ENCODE measurements at regions not wholly inside any gene's neighbourhood (a gene's known extent, or its start where the extent isn't known, plus 50 kb on each side); places are given as distances from the start of the nearest gene placed in this dataset.

DNA sequence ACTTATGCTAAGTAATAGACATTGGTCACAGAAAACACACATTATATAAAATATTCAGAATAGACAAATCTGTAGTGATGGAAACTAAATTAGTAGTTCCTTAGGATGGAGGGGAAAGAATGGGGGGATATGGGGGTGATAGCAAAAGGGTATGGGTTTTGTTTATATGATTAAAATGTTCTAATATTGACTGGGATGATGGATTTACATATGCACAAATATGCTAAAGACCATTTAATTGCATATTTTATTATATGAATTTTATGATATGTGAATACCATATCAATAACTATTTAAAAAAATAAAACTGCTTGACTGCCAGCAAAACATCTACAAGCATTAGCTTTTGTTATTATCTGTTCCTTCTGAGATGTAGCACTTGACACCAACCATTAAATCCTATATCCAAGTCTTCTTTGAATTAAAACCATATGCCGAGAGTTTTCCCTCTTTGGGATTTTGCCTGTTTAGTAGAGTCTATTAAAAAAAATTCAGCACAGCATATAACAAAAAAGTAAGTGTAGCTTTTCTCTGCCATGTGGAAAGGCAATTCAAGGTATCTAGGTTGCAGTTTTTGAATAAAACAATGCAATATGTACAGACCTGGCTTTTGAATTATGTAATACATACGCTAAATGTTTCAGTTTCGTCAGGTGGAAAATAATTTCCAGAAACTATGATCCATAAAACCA is 2584.1 kb upstream of the PCDH20 start (continued):
- no peak for TF ChIP-seq ZBTB33 (IDR thresholded peaks at IDR 0.05; ENCODE audit: extremely low read depth, insufficient replicate concordance, low read length)

GRCh38 chr13:63983366-63983765 is 2567.7 kb upstream of the PCDH20 start:
- intact Hi-C loops (cut with micrococcal nuclease) = no loop called here
- no peak overlapping the region for H3K9ac ChIP-seq (ENCODE audit: low read length)
- no peak overlapping the region for H2AFZ ChIP-seq (ENCODE audit: low read depth, low read length, poor library complexity, severe bottlenecking)
- no peaks in the 10 kb centered on the region for H3K27me3 ChIP-seq (ENCODE audit: insufficient read depth, low read length)
- TF ChIP-seq SRF (IDR thresholded peaks at IDR 0.05; ENCODE audit: low read depth) (no peak), ZFX (IDR thresholded peaks at IDR 0.05) (no peak), ELF1 (IDR thresholded peaks at IDR 0.05; ENCODE audit: borderline replicate concordance, low read depth) (no peak), FOSL1 (IDR thresholded peaks at IDR 0.05; ENCODE audit: low read depth) (no peak), SIN3A (IDR thresholded peaks at IDR 0.05; ENCODE audit: low read depth) (no peak), CBX3 (IDR thresholded peaks at IDR 0.05; ENCODE audit: low read depth) (no peak), POLR2AphosphoS5 (IDR thresholded peaks at IDR 0.05; ENCODE audit: low read depth, low read length) (no peak), CEBPB (IDR thresholded peaks at IDR 0.05; ENCODE audit: low read depth) (no peak), ATF3 (IDR thresholded peaks at IDR 0.05) (no peak), ZNF274 (IDR thresholded peaks at IDR 0.05; ENCODE audit: low read depth, low read length) (no peak)
- TF ChIP-seq, protein P1, sequence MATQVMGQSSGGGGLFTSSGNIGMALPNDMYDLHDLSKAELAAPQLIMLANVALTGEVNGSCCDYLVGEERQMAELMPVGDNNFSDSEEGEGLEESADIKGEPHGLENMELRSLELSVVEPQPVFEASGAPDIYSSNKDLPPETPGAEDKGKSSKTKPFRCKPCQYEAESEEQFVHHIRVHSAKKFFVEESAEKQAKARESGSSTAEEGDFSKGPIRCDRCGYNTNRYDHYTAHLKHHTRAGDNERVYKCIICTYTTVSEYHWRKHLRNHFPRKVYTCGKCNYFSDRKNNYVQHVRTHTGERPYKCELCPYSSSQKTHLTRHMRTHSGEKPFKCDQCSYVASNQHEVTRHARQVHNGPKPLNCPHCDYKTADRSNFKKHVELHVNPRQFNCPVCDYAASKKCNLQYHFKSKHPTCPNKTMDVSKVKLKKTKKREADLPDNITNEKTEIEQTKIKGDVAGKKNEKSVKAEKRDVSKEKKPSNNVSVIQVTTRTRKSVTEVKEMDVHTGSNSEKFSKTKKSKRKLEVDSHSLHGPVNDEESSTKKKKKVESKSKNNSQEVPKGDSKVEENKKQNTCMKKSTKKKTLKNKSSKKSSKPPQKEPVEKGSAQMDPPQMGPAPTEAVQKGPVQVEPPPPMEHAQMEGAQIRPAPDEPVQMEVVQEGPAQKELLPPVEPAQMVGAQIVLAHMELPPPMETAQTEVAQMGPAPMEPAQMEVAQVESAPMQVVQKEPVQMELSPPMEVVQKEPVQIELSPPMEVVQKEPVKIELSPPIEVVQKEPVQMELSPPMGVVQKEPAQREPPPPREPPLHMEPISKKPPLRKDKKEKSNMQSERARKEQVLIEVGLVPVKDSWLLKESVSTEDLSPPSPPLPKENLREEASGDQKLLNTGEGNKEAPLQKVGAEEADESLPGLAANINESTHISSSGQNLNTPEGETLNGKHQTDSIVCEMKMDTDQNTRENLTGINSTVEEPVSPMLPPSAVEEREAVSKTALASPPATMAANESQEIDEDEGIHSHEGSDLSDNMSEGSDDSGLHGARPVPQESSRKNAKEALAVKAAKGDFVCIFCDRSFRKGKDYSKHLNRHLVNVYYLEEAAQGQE (IDR thresholded peaks at IDR 0.05; ENCODE audit: low read depth) = no peak
- TF ChIP-seq, protein P2, sequence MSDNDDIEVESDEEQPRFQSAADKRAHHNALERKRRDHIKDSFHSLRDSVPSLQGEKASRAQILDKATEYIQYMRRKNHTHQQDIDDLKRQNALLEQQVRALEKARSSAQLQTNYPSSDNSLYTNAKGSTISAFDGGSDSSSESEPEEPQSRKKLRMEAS (IDR thresholded peaks at IDR 0.05) = no peak
- no TSS peak for BruUV-seq (replicated peaks)
- RAD21 ChIA-PET (ENCODE audit: low non-redundant PET in 1 of 2, low total read pairs in 2 of 2, uncharacterized antibody in 2 of 2, unreplicated experiment in 2 of 2) = no interaction called here
- no peaks in the 10 kb centered on the region for H3K9me3 ChIP-seq (ENCODE audit: control insufficient read depth in 1 of 2, insufficient read depth in 1 of 2, low read depth in 1 of 2, low read length in 2 of 2)
- no peak overlapping the region for H3K27ac ChIP-seq (ENCODE audit: low read depth, low read length)
- no peak for DNase-seq (ENCODE audit: low read depth, low spot score)
- ATAC-seq = no peak
- no peaks in the 10 kb centered on the region for H3K9me2 ChIP-seq (ENCODE audit: insufficient read depth)
- H3K36me3 ChIP-seq (ENCODE audit: control insufficient read depth in 1 of 2, insufficient read depth in 2 of 2, low read length in 2 of 2) = no peaks in the 10 kb centered on the region
- no peak overlapping the region for H3K4me2 ChIP-seq (ENCODE audit: low read length)
- H4K20me1 ChIP-seq (ENCODE audit: insufficient read depth) = no peaks in the 10 kb centered on the region
- CTCF ChIA-PET = no interaction called here
- POLR2A ChIA-PET = no interaction called here
- H3K4me1 ChIP-seq (ENCODE audit: control insufficient read depth in 1 of 2, insufficient read depth in 2 of 2, low read length in 2 of 2) = no peaks in the 10 kb centered on the region
- no peak overlapping the region for H3K4me3 ChIP-seq (replicated peaks in 1 of 2; ENCODE audit: low read depth in 1 of 2, low read length in 2 of 2)
- H3K79me2 ChIP-seq (ENCODE audit: insufficient read depth, low read length) = no peaks in the 10 kb centered on the region

Data from HCT116 (cell line).